Kidney (tissue), 13 donors: ENCODE measurements at regions not wholly inside any gene's neighbourhood (a gene's known extent, or its start where the extent isn't known, plus 50 kb on each side); places are given as distances from the start of the nearest gene placed in this dataset.
A peak's percentile ranks its signal among the peaks of the same experiment; 100 is the strongest.

Experiments used
- DNase-seq, 5 donors: peaks; one replicate each; pipeline ENCODE4 v3.0.0-alpha.2; 2013 to 2020
- FAIRE-seq: peaks from 2 replicates; lab custom pipeline; 2012; peaks lifted over from hg19 to GRCh38; lab: Jason Lieb, UNC
- H3K27ac ChIP-seq, 2 donors: one replicate each; pipeline ENCODE4 v1.7.0; 2013; ENCODE audit warnings: low read depth in 2 of 2, low read length in 2 of 2, inconsistent platforms in 1 of 2
- H3K27me3 ChIP-seq: one replicate; pipeline ENCODE4 v1.7.1; 2013; ENCODE audit warnings: low read length, inconsistent platforms; ENCODE audit not compliant: control insufficient read depth, insufficient read depth
- H3K36me3 ChIP-seq, 3 donors: one replicate each; pipeline versions ENCODE4 v1.7.0 to v1.7.1; 2013; ENCODE audit warnings: low read length in 3 of 3, control low read depth in 1 of 3, inconsistent platforms in 1 of 3; ENCODE audit not compliant: insufficient read depth in 3 of 3, control insufficient read depth in 2 of 3
- H3K4me1 ChIP-seq, 3 donors: one replicate each; pipeline versions ENCODE4 v1.7.0 to v1.7.1; 2013; ENCODE audit warnings: low read length in 3 of 3, inconsistent platforms in 1 of 3, low read depth in 1 of 3; ENCODE audit not compliant: control insufficient read depth in 2 of 3, insufficient read depth in 2 of 3
- H3K4me3 ChIP-seq, 3 donors: one replicate each; pipeline versions ENCODE4 v1.7.0 to v1.8.1; 2013; ENCODE audit warnings: low read length in 3 of 3, control low read depth in 1 of 3, inconsistent platforms in 1 of 3
- H3K9ac ChIP-seq, 3 donors: one replicate each; pipeline versions ENCODE4 v1.7.0 to v1.7.1; 2013; ENCODE audit warnings: low read length in 3 of 3, control low read depth in 1 of 3, inconsistent platforms in 1 of 3
- H3K9me3 ChIP-seq, 3 donors: one replicate each; pipeline versions ENCODE4 v1.7.0 to v1.7.1; 2013; ENCODE audit warnings: low read length in 3 of 3, control low read depth in 1 of 3, inconsistent platforms in 1 of 3; ENCODE audit not compliant: control insufficient read depth in 2 of 3, insufficient read depth in 1 of 3
- intact Hi-C: fragments of 100-400 bp; cut with DNase I; formaldehyde crosslinking; loops from one replicate; pipeline ENCODE4 v1.11.1; 2022
- TF ChIP-seq, protein P1 (sequence below): IDR thresholded peaks from 3 replicates; pipeline ENCODE4 v1.5.1; 2012; ENCODE audit warnings: mild to moderate bottlenecking, moderate library complexity, borderline replicate concordance; ENCODE audit not compliant: insufficient read depth; ENCODE audit errors: extremely low read depth
- donor health status: control.
- donor health status: control.
- donor health status: control.
- donor health status: control.
- donor health status: control.
- donor health status: DM: yes; HTN: yes; CAD: no.
- donor health status: Normal renal cell carcinoma (clear cell type).

DNA sequence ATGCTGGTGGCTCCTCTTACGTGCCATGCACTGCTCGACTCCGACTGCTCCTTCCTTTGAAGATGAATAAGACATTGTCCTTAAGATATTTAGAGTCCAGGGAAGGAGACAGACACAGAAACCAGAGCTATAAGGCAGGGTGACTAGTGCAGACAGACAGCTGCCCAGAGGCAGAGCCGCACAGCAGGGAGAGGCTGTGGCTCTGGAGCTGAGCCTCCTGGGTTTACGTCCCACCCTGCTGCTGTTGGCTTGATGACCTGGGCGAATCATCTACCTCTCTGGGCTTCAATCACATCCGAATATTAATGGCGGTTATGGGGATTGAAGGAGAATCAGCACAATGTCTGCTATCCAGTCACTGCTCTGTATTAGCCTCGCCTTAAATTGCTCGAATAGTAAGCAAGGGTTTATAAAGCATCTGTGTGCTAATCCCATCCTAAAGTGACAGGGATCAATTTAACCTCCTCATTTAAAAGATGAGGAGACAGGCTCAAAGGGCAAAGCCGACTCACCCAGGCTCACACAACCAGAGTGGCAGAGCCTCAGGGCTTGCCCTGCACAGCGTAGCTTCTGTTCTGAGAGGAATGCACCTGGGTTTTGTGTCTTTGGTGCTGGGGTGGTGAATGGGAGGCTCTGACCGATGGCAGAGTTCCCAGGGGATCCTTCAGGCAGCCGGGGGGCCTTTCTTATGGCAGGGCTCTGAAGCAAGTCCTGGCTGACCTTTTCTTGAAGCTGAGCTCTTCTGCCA is 284.1 kb downstream of the MYCN start:
- DNase-seq (no peak), FAIRE-seq (no peak)
- TF ChIP-seq, protein P1, sequence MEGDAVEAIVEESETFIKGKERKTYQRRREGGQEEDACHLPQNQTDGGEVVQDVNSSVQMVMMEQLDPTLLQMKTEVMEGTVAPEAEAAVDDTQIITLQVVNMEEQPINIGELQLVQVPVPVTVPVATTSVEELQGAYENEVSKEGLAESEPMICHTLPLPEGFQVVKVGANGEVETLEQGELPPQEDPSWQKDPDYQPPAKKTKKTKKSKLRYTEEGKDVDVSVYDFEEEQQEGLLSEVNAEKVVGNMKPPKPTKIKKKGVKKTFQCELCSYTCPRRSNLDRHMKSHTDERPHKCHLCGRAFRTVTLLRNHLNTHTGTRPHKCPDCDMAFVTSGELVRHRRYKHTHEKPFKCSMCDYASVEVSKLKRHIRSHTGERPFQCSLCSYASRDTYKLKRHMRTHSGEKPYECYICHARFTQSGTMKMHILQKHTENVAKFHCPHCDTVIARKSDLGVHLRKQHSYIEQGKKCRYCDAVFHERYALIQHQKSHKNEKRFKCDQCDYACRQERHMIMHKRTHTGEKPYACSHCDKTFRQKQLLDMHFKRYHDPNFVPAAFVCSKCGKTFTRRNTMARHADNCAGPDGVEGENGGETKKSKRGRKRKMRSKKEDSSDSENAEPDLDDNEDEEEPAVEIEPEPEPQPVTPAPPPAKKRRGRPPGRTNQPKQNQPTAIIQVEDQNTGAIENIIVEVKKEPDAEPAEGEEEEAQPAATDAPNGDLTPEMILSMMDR = no peak
- Histone ChIP-seq H3K4me3 (no peak overlapping the region), H3K27me3 (no peaks in the 10 kb centered on the region), H3K9me3 (no peaks in the 10 kb centered on the region), H3K4me1 (no peaks in the 10 kb centered on the region), H3K36me3 (no peaks in the 10 kb centered on the region), H3K9ac (no peak overlapping the region), H3K27ac (no peak overlapping the region)
- intact Hi-C loops = no loop called here

DNA sequence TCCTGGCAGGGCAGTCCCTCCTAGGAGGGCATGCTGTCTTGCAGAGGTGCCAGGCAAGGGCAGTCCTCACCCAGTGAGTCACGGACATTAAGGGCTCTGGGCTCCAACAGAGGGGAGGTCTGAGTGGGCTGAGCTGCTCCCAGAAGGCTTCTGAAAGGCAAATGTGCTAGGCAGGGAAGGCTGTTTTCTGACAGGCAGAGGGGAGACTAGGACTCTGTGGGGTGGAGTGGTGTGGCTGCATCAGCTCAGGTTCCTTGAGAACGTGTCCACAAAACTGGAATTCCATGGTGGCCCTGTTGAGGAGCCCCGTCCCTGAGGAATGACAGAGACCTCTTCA is 283.5 kb downstream of the MYCN start:
- H3K27ac ChIP-seq = no peak overlapping the region
- DNase-seq = no peak
- no peak overlapping the region for H3K4me3 ChIP-seq
- FAIRE-seq = no peak
- no peaks in the 10 kb centered on the region for H3K4me1 ChIP-seq
- TF ChIP-seq, protein P1 = no peak
- no peaks in the 10 kb centered on the region for H3K9me3 ChIP-seq
- H3K9ac ChIP-seq = no peak overlapping the region
- intact Hi-C loops = no loop called here
- H3K27me3 ChIP-seq = no peaks in the 10 kb centered on the region
- H3K36me3 ChIP-seq = no peaks in the 10 kb centered on the region

DNA sequence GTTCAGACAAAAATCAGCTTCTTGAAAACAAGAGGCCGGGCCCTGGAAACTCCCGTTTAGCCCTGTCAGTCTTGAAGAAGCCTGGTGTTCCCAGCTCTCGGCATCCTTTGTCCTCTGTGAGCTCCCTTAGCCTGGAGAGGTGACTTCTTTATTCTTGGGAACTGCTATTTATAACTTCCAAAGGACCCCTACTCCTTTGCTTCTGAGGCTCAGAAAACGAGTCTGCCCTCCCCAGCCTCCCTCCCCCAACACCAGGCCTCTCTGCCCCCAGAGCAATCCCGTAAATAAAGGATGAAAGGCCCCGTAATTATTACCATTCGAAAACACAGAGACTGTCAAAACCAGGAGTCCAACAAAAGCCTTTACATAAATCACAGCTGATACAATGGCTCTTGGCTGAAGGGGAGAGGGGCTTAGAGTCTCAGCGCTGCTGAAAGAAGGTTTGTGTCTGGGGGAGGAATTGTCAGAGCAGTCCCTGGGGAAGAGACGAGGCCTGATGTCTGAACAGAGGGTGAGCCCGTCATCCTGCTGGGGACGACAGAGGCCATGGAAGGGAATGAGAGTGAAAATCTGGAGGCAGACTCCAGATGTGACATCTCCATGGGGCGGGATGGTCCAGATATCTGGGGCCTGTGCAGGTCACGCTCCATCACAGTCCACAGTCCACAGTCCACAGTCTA is 283.0 kb downstream of the MYCN start:
- intact Hi-C loops = no loop called here
- H3K4me3 ChIP-seq = no peak overlapping the region
- H3K4me1 ChIP-seq = no peaks in the 10 kb centered on the region
- no peak for FAIRE-seq
- H3K27ac ChIP-seq = no peak overlapping the region
- H3K27me3 ChIP-seq = no peaks in the 10 kb centered on the region
- H3K36me3 ChIP-seq = no peaks in the 10 kb centered on the region
- no peak overlapping the region for H3K9ac ChIP-seq
- TF ChIP-seq, protein P1 = no peak
- H3K9me3 ChIP-seq = no peaks in the 10 kb centered on the region
- peak in 4 of 5 donors; percentile 57 to 83 (median 72) for DNase-seq
